Large intestine (tissue), 3 donors: ENCODE measurements at regions not wholly inside any gene's neighbourhood (a gene's known extent, or its start where the extent isn't known, plus 50 kb on each side); places are given as distances from the start of the nearest gene placed in this dataset.
"Not testable (repeated sequence)": the region's sequence is repeated elsewhere in the genome, so short reads cannot be mapped to it uniquely, and the experiment has no call there.

Experiments used
- DNase-seq, 2 donors: peaks; one replicate each; pipeline versions ENCODE4 v3.0.0 to v3.0.0-alpha.2; 2013
- H3K27ac ChIP-seq: one replicate; pipeline ENCODE4 v1.5.1; 2013; ENCODE audit warnings: low read length
- H3K27me3 ChIP-seq: 2 replicates; pipeline ENCODE4 v1.6.1; 2013; ENCODE audit warnings: low read length; ENCODE audit not compliant: control insufficient read depth, insufficient read depth
- H3K36me3 ChIP-seq: 2 replicates; pipeline ENCODE4 v1.6.1; 2013; ENCODE audit warnings: low read length; ENCODE audit not compliant: control insufficient read depth, insufficient read depth
- H3K4me1 ChIP-seq: one replicate; pipeline ENCODE4 v1.6.1; 2013; ENCODE audit warnings: low read length; ENCODE audit not compliant: control insufficient read depth, insufficient read depth
- H3K4me3 ChIP-seq: one replicate; pipeline ENCODE4 v1.5.1; 2013; ENCODE audit warnings: low read length
- H3K9me3 ChIP-seq: one replicate; pipeline ENCODE4 v1.6.1; 2013; ENCODE audit warnings: mild to moderate bottlenecking, low read depth, low read length, moderate library complexity; ENCODE audit not compliant: control insufficient read depth
- WGBS: methylation state at CpG from one replicate; pipeline ENCODE4 v1.1.5; 2013; ENCODE audit warnings: low lambda C conversion rate; ENCODE audit not compliant: insufficient coverage; 5-methylcytosine and 5-hydroxymethylcytosine counted together

- Histone ChIP-seq H3K27me3 (no peaks in the 10 kb centered on the region), H3K4me1 (peaks cover 6% of the 10 kb centered on the region), H3K9me3 (peaks cover 7% of the 10 kb centered on the region), H3K4me3 (no peak overlapping the region), H3K27ac (no peak overlapping the region), H3K36me3 (no peaks in the 10 kb centered on the region)
- no peak for DNase-seq
- 100% methylated on average over 2 of the region's 2 CpGs for WGBS
Measured at GRCh38 chr12:14075797-14076393, 94.5 kb upstream of the GRIN2B start.

- Histone ChIP-seq H3K9me3 (peaks cover 7% of the 10 kb centered on the region), H3K36me3 (no peaks in the 10 kb centered on the region), H3K27ac (no peak overlapping the region), H3K4me3 (no peak overlapping the region), H3K27me3 (no peaks in the 10 kb centered on the region), H3K4me1 (peaks cover 6% of the 10 kb centered on the region)
- 100% methylated on average over 1 of the region's 1 CpG for WGBS
- no peak for DNase-seq
Measured at GRCh38 chr12:14076538-14076937, 95.1 kb upstream of the GRIN2B start.

GRCh38 chr12:14086838-14087237 is 105.4 kb upstream of the GRIN2B start:
- no peak overlapping the region for H3K4me3 ChIP-seq
- no peaks in the 10 kb centered on the region for H3K36me3 ChIP-seq
- no peaks in the 10 kb centered on the region for H3K4me1 ChIP-seq
- H3K27me3 ChIP-seq: no peaks in the 10 kb centered on the region
- H3K27ac ChIP-seq: no peak overlapping the region
- H3K9me3 ChIP-seq: no peaks in the 10 kb centered on the region
- no peak for DNase-seq

GRCh38 chr12:14099994-14100393 is 118.6 kb upstream of the GRIN2B start:
- no peaks in the 10 kb centered on the region for H3K4me1 ChIP-seq
- WGBS: no CpG with 5 or more reads among the region's 3 CpGs

GRCh38 chr12:14101556-14101955 is 120.2 kb upstream of the GRIN2B start:
- H3K4me1 ChIP-seq, H3K27ac ChIP-seq, H3K4me3 ChIP-seq, H3K36me3 ChIP-seq, H3K27me3 ChIP-seq, DNase-seq, H3K9me3 ChIP-seq: not testable (repeated sequence)
- WGBS: no CpG with 5 or more reads among the region's 1 CpG

More at GRCh38 chr12:14099994-14100393, 118.6 kb upstream of the GRIN2B start:
- Histone ChIP-seq H3K4me3 (no peak overlapping the region), H3K27me3 (no peaks in the 10 kb centered on the region), H3K36me3 (no peaks in the 10 kb centered on the region), H3K9me3 (no peaks in the 10 kb centered on the region), H3K27ac (no peak overlapping the region)
- no peak for DNase-seq

GRCh38 chr12:14111230-14111865 is 129.9 kb upstream of the GRIN2B start:
- no peaks in the 10 kb centered on the region for H3K36me3 ChIP-seq
- DNase-seq: peak; percentile 9 to 22
- no peak overlapping the region for H3K27ac ChIP-seq
- no peak overlapping the region for H3K4me3 ChIP-seq
- WGBS: no CpG with 5 or more reads among the region's 9 CpGs
- H3K27me3 ChIP-seq: no peaks in the 10 kb centered on the region
- no peaks in the 10 kb centered on the region for H3K9me3 ChIP-seq
- no peaks in the 10 kb centered on the region for H3K4me1 ChIP-seq

GRCh38 chr12:14113031-14113430 is 131.6 kb upstream of the GRIN2B start:
- 80% methylated on average over 1 of the region's 1 CpG for WGBS
- no peaks in the 10 kb centered on the region for H3K27me3 ChIP-seq
- H3K9me3 ChIP-seq: no peaks in the 10 kb centered on the region
- DNase-seq: no peak
- no peak overlapping the region for H3K27ac ChIP-seq
- H3K4me1 ChIP-seq: no peaks in the 10 kb centered on the region
- H3K4me3 ChIP-seq: no peak overlapping the region
- no peaks in the 10 kb centered on the region for H3K36me3 ChIP-seq

GRCh38 chr12:14126692-14127091 is 145.3 kb upstream of the GRIN2B start:
- no peaks in the 10 kb centered on the region for H3K36me3 ChIP-seq
- no peaks in the 10 kb centered on the region for H3K4me1 ChIP-seq
- H3K27me3 ChIP-seq: no peaks in the 10 kb centered on the region
- no peak overlapping the region for H3K4me3 ChIP-seq
- no peak for DNase-seq
- WGBS: no CpG with 5 or more reads among the region's 2 CpGs
- H3K27ac ChIP-seq: no peak overlapping the region
- H3K9me3 ChIP-seq: peaks cover 2% of the 10 kb centered on the region

- H3K4me3 ChIP-seq: no peak overlapping the region
- DNase-seq: no peak
- H3K4me1 ChIP-seq: no peaks in the 10 kb centered on the region
- H3K36me3 ChIP-seq: no peaks in the 10 kb centered on the region
- H3K27ac ChIP-seq: no peak overlapping the region
- H3K9me3 ChIP-seq: peaks cover 2% of the 10 kb centered on the region
- H3K27me3 ChIP-seq: no peaks in the 10 kb centered on the region
- 83% methylated on average over 4 of the region's 12 CpGs for WGBS
Measured at GRCh38 chr12:14129611-14130195, 148.3 kb upstream of the GRIN2B start.

GRCh38 chr12:14135996-14136395 is 154.6 kb upstream of the GRIN2B start:
- H3K36me3 ChIP-seq: no peaks in the 10 kb centered on the region
- no peaks in the 10 kb centered on the region for H3K9me3 ChIP-seq
- H3K4me3 ChIP-seq: no peak overlapping the region
- DNase-seq: no peak
- no CpG with 5 or more reads among the region's 2 CpGs for WGBS
- H3K4me1 ChIP-seq: no peaks in the 10 kb centered on the region
- H3K27me3 ChIP-seq: peaks cover 3% of the 10 kb centered on the region
- H3K27ac ChIP-seq: no peak overlapping the region

GRCh38 chr12:14138495-14138894 is 157.1 kb upstream of the GRIN2B start:
- H3K4me1 ChIP-seq: no peaks in the 10 kb centered on the region
- no CpG with 5 or more reads among the region's 6 CpGs for WGBS
- no peak for DNase-seq
- H3K4me3 ChIP-seq: no peak overlapping the region
- H3K9me3 ChIP-seq: no peaks in the 10 kb centered on the region
- no peaks in the 10 kb centered on the region for H3K36me3 ChIP-seq
- no peak overlapping the region for H3K27ac ChIP-seq
- peaks cover 3% of the 10 kb centered on the region for H3K27me3 ChIP-seq
